ENCODE measurements at regions not wholly inside any gene's neighbourhood (a gene's known extent, or its start where the extent isn't known, plus 50 kb on each side); places are given as distances from the start of the nearest gene placed in this dataset.

DNA sequence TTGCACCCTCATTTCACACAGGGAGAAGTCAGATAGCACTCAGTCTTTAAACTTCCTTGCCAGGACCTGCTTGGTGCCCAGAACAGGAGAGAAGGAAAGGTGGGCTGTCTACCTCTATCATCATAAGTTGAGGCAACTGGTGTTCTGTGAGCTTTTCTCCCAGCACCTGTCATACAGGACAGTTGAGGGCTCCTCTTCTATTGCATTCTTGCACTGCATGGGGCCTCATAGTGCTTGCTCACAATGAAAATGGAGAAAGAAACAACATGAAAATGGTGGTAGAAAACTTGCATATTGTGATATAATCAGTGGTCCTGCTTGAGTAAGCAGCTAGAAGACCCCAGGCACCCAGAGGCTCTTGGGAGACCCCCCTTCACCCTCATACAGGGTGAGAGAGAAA is 311.7 kb upstream of the GOLIM4 start:
- TF ChIP-seq, protein P1, sequence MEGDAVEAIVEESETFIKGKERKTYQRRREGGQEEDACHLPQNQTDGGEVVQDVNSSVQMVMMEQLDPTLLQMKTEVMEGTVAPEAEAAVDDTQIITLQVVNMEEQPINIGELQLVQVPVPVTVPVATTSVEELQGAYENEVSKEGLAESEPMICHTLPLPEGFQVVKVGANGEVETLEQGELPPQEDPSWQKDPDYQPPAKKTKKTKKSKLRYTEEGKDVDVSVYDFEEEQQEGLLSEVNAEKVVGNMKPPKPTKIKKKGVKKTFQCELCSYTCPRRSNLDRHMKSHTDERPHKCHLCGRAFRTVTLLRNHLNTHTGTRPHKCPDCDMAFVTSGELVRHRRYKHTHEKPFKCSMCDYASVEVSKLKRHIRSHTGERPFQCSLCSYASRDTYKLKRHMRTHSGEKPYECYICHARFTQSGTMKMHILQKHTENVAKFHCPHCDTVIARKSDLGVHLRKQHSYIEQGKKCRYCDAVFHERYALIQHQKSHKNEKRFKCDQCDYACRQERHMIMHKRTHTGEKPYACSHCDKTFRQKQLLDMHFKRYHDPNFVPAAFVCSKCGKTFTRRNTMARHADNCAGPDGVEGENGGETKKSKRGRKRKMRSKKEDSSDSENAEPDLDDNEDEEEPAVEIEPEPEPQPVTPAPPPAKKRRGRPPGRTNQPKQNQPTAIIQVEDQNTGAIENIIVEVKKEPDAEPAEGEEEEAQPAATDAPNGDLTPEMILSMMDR (IDR thresholded peaks at IDR 0.05): no peak
- no peak for TF ChIP-seq POLR2A (IDR thresholded peaks at IDR 0.05)
